HEK293 (cell line): ENCODE measurements at regions not wholly inside any gene's neighbourhood (a gene's known extent, or its start where the extent isn't known, plus 50 kb on each side); places are given as distances from the start of the nearest gene placed in this dataset.

ENCODE experiments used
- CTCF ChIA-PET: fragments of 350-600 bp; formaldehyde crosslinking; extraction: SDS; loops from one replicate; lab custom pipeline; 2021; ENCODE audit warnings: antibody characterized with exemption; lab: Yijun Ruan, JAX
- POLR2A ChIA-PET: fragments of 300-600 bp; formaldehyde crosslinking; extraction: SDS; loops from one replicate; lab custom pipeline; 2020; ENCODE audit warnings: antibody characterized with exemption, inconsistent platforms; lab: Yijun Ruan, JAX
- H3K27ac ChIP-seq: fragments of 200-500 bp; sonication (Bioruptor generic); 2 replicates; pipeline ENCODE4 v1.5.1; 2014; ENCODE audit warnings: low read depth, low read length, control low read depth, inconsistent platforms; ENCODE audit errors: extremely low read depth
- H3K36me3 ChIP-seq, 2 experiments: fragments of 200-500 bp in 1 of 2; sonication (Bioruptor generic) in 1 of 2; 1 replicate in 1 of 2; 2 replicates in 1 of 2; pipeline ENCODE4 v1.5.1; 2014 to 2017; ENCODE audit warnings: inconsistent platforms in 2 of 2, low read length in 2 of 2; ENCODE audit not compliant: control insufficient read depth in 2 of 2, insufficient read depth in 1 of 2
- H3K4me1 ChIP-seq: fragments of 200-500 bp; sonication (Bioruptor generic); 2 replicates; pipeline ENCODE4 v1.5.1; 2014; ENCODE audit warnings: mild to moderate bottlenecking, low read length, inconsistent platforms; ENCODE audit not compliant: control insufficient read depth, insufficient read depth
- H3K4me3 ChIP-seq: 2 replicates; pipeline ENCODE4 v1.5.1; 2011; ENCODE audit warnings: low read depth, mild to moderate bottlenecking, control low read depth, low read length, moderate library complexity
- H3K9me3 ChIP-seq: fragments of 200-500 bp; sonication (Bioruptor generic); 2 replicates; pipeline ENCODE4 v1.5.1; 2014; ENCODE audit warnings: low read depth, low read length, inconsistent platforms; ENCODE audit not compliant: control insufficient read depth, insufficient read depth
- KLF7 ChIP-seq: fragments of 450-650 bp; formaldehyde crosslinking; IDR thresholded peaks from 2 replicates; pipeline ENCODE4 v1.5.1; 2016; ENCODE audit warnings: missing biosample characterization, missing genetic modification characterization, borderline replicate concordance
- KLF9 ChIP-seq: fragments of 450-650 bp; formaldehyde crosslinking; IDR thresholded peaks from 2 replicates; pipeline ENCODE4 v1.5.1; 2016; ENCODE audit warnings: missing biosample characterization, missing genetic modification characterization, low read depth
- OVOL3 ChIP-seq: fragments of 450-650 bp; formaldehyde crosslinking; IDR thresholded peaks from 2 replicates; pipeline ENCODE4 v1.5.1; 2016; ENCODE audit warnings: missing biosample characterization, missing genetic modification characterization
- TCF7L2 ChIP-seq: IDR thresholded peaks from 2 replicates; pipeline ENCODE4 v1.6.1; 2011; ENCODE audit warnings: low read depth, mild to moderate bottlenecking, inconsistent platforms, low read length, moderate library complexity, borderline replicate concordance
- ZBTB21 ChIP-seq: fragments of 450-650 bp; formaldehyde crosslinking; IDR thresholded peaks from 2 replicates; pipeline ENCODE4 v1.5.1; 2017; ENCODE audit warnings: missing biosample characterization, missing genetic modification characterization
- ZNF121 ChIP-seq: fragments of 450-650 bp; formaldehyde crosslinking; IDR thresholded peaks from 2 replicates; pipeline ENCODE4 v1.5.1; 2016; ENCODE audit warnings: missing biosample characterization, missing genetic modification characterization
- ZNF184 ChIP-seq: fragments of 450-650 bp; IDR thresholded peaks from 2 replicates; pipeline ENCODE4 v1.5.1; 2018; ENCODE audit warnings: missing biosample characterization, mild to moderate bottlenecking, missing genetic modification characterization
- ZNF549 ChIP-seq: fragments of 450-650 bp; IDR thresholded peaks from 2 replicates; pipeline ENCODE4 v1.5.1; 2018; ENCODE audit warnings: missing biosample characterization, missing genetic modification characterization, mild to moderate bottlenecking, inconsistent platforms, moderate library complexity
- ZNF585B ChIP-seq: fragments of 450-650 bp; formaldehyde crosslinking; IDR thresholded peaks from 2 replicates; pipeline ENCODE4 v1.5.1; 2016; ENCODE audit warnings: missing biosample characterization, missing genetic modification characterization
- ZNF768 ChIP-seq: fragments of 450-650 bp; formaldehyde crosslinking; IDR thresholded peaks from 2 replicates; pipeline ENCODE4 v1.5.1; 2018; ENCODE audit warnings: missing biosample characterization, mild to moderate bottlenecking, missing genetic modification characterization
- TF ChIP-seq, protein P1 (sequence below): fragments of 450-650 bp; formaldehyde crosslinking; IDR thresholded peaks from 2 replicates; pipeline ENCODE4 v1.5.1; 2016; ENCODE audit warnings: missing biosample characterization, missing genetic modification characterization
- TF ChIP-seq, protein P2 (sequence below): fragments of 450-650 bp; formaldehyde crosslinking; optimal IDR thresholded peaks from 2 replicates; pipeline ENCODE3; 2016; ENCODE audit warnings: missing biosample characterization, mild to moderate bottlenecking, missing genetic modification characterization
- TF ChIP-seq, protein P3 (sequence below): fragments of 450-650 bp; formaldehyde crosslinking; IDR thresholded peaks from 2 replicates; pipeline ENCODE4 v1.5.1; 2016; ENCODE audit warnings: missing biosample characterization, missing genetic modification characterization, borderline replicate concordance
- TF ChIP-seq, protein P4 (sequence below): fragments of 450-650 bp; formaldehyde crosslinking; IDR thresholded peaks from 2 replicates; pipeline ENCODE4 v1.5.1; 2016; ENCODE audit warnings: missing biosample characterization, missing genetic modification characterization
- TF ChIP-seq, protein P5 (sequence below): fragments of 450-650 bp; formaldehyde crosslinking; conservative IDR thresholded peaks from 2 replicates; pipeline ENCODE4 v1.5.1; 2016; ENCODE audit warnings: low read depth, missing biosample characterization, missing genetic modification characterization
- TF ChIP-seq, protein P6 (sequence below): fragments of 450-650 bp; IDR thresholded peaks from 2 replicates; pipeline ENCODE4 v1.5.1; 2018; ENCODE audit warnings: missing biosample characterization, missing genetic modification characterization

DNA sequence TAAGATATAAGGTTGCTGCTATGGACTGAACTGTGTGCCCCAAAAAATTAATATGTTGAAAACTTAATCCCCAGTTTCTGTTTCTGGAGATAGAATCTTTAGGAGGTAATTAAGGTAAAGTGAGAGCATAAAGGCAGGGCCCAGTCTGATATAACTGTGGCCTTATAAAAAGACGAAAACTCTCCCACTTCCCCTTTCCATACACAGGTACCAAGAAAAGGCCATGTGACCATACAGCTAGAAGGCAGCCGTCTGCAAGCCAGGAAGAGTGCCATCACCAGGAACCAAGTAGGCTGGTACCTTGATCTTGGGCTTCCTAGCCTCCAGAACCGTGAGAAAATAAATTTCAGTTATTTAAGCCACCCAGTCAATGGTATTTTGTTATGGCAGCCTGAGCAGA, 550.3 kb downstream of the SMARCA1 start:
- Histone ChIP-seq H3K27ac (no peak overlapping the region), H3K9me3 (no peaks in the 10 kb centered on the region), H3K4me3 (no peak overlapping the region), H3K4me1 (no peaks in the 10 kb centered on the region), H3K36me3 (no peaks in the 10 kb centered on the region)
- CTCF ChIA-PET: interaction anchor here (1.6 kb wide), 1 partner anchor 156 kb away, joined by 3 read pairs; no protein-coding TSS in a partner anchor
- POLR2A ChIA-PET: no interaction called here
- TF ChIP-seq, protein P1, sequence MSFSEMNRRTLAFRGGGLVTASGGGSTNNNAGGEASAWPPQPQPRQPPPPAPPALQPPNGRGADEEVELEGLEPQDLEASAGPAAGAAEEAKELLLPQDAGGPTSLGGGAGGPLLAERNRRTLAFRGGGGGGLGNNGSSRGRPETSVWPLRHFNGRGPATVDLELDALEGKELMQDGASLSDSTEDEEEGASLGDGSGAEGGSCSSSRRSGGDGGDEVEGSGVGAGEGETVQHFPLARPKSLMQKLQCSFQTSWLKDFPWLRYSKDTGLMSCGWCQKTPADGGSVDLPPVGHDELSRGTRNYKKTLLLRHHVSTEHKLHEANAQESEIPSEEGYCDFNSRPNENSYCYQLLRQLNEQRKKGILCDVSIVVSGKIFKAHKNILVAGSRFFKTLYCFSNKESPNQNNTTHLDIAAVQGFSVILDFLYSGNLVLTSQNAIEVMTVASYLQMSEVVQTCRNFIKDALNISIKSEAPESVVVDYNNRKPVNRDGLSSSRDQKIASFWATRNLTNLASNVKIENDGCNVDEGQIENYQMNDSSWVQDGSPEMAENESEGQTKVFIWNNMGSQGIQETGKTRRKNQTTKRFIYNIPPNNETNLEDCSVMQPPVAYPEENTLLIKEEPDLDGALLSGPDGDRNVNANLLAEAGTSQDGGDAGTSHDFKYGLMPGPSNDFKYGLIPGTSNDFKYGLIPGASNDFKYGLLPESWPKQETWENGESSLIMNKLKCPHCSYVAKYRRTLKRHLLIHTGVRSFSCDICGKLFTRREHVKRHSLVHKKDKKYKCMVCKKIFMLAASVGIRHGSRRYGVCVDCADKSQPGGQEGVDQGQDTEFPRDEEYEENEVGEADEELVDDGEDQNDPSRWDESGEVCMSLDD (tag by site-specific recombination): no peak
- TF ChIP-seq ZNF549 (tag by site-specific recombination) (no peak), ZNF768 (tag by site-specific recombination) (no peak), ZNF121 (tag by site-specific recombination) (no peak), KLF9 (no peak), ZNF184 (tag by site-specific recombination) (no peak), KLF7 (tag by site-specific recombination) (no peak), ZBTB21 (tag by site-specific recombination) (no peak), TCF7L2 (no peak), ZNF585B (tag by site-specific recombination) (no peak), OVOL3 (tag by site-specific recombination) (no peak)
- TF ChIP-seq, protein P2, sequence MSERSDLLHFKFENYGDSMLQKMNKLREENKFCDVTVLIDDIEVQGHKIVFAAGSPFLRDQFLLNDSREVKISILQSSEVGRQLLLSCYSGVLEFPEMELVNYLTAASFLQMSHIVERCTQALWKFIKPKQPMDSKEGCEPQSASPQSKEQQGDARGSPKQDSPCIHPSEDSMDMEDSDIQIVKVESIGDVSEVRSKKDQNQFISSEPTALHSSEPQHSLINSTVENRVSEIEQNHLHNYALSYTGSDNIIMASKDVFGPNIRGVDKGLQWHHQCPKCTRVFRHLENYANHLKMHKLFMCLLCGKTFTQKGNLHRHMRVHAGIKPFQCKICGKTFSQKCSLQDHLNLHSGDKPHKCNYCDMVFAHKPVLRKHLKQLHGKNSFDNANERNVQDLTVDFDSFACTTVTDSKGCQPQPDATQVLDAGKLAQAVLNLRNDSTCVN (tag by site-specific recombination): no peak
- TF ChIP-seq, protein P3, sequence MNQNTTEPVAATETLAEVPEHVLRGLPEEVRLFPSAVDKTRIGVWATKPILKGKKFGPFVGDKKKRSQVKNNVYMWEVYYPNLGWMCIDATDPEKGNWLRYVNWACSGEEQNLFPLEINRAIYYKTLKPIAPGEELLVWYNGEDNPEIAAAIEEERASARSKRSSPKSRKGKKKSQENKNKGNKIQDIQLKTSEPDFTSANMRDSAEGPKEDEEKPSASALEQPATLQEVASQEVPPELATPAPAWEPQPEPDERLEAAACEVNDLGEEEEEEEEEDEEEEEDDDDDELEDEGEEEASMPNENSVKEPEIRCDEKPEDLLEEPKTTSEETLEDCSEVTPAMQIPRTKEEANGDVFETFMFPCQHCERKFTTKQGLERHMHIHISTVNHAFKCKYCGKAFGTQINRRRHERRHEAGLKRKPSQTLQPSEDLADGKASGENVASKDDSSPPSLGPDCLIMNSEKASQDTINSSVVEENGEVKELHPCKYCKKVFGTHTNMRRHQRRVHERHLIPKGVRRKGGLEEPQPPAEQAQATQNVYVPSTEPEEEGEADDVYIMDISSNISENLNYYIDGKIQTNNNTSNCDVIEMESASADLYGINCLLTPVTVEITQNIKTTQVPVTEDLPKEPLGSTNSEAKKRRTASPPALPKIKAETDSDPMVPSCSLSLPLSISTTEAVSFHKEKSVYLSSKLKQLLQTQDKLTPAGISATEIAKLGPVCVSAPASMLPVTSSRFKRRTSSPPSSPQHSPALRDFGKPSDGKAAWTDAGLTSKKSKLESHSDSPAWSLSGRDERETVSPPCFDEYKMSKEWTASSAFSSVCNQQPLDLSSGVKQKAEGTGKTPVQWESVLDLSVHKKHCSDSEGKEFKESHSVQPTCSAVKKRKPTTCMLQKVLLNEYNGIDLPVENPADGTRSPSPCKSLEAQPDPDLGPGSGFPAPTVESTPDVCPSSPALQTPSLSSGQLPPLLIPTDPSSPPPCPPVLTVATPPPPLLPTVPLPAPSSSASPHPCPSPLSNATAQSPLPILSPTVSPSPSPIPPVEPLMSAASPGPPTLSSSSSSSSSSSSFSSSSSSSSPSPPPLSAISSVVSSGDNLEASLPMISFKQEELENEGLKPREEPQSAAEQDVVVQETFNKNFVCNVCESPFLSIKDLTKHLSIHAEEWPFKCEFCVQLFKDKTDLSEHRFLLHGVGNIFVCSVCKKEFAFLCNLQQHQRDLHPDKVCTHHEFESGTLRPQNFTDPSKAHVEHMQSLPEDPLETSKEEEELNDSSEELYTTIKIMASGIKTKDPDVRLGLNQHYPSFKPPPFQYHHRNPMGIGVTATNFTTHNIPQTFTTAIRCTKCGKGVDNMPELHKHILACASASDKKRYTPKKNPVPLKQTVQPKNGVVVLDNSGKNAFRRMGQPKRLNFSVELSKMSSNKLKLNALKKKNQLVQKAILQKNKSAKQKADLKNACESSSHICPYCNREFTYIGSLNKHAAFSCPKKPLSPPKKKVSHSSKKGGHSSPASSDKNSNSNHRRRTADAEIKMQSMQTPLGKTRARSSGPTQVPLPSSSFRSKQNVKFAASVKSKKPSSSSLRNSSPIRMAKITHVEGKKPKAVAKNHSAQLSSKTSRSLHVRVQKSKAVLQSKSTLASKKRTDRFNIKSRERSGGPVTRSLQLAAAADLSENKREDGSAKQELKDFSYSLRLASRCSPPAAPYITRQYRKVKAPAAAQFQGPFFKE (tag by site-specific recombination): no peak
- TF ChIP-seq, protein P4, sequence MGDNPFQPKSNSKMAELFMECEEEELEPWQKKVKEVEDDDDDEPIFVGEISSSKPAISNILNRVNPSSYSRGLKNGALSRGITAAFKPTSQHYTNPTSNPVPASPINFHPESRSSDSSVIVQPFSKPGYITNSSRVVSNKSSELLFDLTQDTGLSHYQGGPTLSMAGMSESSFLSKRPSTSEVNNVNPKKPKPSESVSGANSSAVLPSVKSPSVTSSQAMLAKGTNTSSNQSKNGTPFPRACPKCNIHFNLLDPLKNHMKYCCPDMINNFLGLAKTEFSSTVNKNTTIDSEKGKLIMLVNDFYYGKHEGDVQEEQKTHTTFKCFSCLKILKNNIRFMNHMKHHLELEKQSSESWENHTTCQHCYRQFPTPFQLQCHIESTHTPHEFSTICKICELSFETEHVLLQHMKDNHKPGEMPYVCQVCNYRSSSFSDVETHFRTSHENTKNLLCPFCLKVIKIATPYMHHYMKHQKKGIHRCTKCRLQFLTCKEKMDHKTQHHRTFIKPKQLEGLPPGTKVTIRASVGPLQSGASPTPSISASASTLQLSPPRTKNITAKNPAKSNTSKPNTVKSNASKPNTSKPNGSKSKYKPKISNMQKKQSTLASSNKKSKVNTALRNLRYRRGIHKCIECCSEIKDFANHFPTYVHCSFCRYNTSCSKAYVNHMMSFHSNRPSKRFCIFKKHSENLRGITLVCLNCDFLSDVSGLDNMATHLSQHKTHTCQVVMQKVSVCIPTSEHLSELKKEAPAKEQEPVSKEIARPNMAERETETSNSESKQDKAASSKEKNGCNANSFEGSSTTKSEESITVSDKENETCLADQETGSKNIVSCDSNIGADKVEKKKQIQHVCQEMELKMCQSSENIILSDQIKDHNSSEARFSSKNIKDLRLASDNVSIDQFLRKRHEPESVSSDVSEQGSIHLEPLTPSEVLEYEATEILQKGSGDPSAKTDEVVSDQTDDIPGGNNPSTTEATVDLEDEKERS (tag by site-specific recombination): no peak
- TF ChIP-seq, protein P5, sequence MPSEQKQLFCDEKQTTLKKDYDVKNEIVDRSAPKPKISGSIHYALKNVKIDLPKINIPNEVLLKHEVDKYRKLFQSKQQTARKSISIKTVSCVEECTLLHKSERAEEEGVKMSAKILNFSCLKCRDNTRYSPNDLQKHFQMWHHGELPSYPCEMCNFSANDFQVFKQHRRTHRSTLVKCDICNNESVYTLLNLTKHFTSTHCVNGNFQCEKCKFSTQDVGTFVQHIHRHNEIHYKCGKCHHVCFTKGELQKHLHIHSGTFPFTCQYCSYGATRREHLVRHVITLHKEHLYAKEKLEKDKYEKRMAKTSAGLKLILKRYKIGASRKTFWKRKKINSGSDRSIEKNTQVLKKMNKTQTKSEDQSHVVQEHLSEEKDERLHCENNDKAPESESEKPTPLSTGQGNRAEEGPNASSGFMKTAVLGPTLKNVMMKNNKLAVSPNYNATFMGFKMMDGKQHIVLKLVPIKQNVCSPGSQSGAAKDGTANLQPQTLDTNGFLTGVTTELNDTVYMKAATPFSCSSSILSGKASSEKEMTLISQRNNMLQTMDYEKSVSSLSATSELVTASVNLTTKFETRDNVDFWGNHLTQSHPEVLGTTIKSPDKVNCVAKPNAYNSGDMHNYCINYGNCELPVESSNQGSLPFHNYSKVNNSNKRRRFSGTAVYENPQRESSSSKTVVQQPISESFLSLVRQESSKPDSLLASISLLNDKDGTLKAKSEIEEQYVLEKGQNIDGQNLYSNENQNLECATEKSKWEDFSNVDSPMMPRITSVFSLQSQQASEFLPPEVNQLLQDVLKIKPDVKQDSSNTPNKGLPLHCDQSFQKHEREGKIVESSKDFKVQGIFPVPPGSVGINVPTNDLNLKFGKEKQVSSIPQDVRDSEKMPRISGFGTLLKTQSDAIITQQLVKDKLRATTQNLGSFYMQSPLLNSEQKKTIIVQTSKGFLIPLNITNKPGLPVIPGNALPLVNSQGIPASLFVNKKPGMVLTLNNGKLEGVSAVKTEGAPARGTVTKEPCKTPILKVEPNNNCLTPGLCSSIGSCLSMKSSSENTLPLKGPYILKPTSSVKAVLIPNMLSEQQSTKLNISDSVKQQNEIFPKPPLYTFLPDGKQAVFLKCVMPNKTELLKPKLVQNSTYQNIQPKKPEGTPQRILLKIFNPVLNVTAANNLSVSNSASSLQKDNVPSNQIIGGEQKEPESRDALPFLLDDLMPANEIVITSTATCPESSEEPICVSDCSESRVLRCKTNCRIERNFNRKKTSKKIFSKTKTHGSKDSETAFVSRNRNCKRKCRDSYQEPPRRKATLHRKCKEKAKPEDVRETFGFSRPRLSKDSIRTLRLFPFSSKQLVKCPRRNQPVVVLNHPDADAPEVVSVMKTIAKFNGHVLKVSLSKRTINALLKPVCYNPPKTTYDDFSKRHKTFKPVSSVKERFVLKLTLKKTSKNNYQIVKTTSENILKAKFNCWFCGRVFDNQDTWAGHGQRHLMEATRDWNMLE: no peak
- TF ChIP-seq, protein P6, sequence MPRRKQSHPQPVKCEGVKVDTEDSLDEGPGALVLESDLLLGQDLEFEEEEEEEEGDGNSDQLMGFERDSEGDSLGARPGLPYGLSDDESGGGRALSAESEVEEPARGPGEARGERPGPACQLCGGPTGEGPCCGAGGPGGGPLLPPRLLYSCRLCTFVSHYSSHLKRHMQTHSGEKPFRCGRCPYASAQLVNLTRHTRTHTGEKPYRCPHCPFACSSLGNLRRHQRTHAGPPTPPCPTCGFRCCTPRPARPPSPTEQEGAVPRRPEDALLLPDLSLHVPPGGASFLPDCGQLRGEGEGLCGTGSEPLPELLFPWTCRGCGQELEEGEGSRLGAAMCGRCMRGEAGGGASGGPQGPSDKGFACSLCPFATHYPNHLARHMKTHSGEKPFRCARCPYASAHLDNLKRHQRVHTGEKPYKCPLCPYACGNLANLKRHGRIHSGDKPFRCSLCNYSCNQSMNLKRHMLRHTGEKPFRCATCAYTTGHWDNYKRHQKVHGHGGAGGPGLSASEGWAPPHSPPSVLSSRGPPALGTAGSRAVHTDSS (tag by site-specific recombination): no peak
